PC-3 (cell line): ENCODE measurements at regions not wholly inside any gene's neighbourhood (a gene's known extent, or its start where the extent isn't known, plus 50 kb on each side); places are given as distances from the start of the nearest gene placed in this dataset.

Experiments
- CTCF ChIP-seq: fragments of 300-600 bp; sonication (generic); conservative IDR thresholded peaks from 2 replicates; pipeline ENCODE4 v1.5.1; 2017; ENCODE audit warnings: antibody characterized with exemption, low read depth, mild to moderate bottlenecking, low read length
- EZH2 ChIP-seq: fragments of 300-600 bp; sonication (generic); IDR thresholded peaks from one replicate; pipeline ENCODE4 v1.6.1; 2017; ENCODE audit warnings: antibody characterized with exemption, mild to moderate bottlenecking, low read length; ENCODE audit not compliant: unreplicated experiment

GRCh38 chr12:90226211-90226610, 517.6 kb upstream of the ATP2B1 start:
- no peak for TF ChIP-seq CTCF
- no peak for TF ChIP-seq EZH2
